Activated T-helper 17 cell treated with anti-CD3 and anti-CD28 coated beads, Interleukin-2, amount 50 U/mL, for 72 hours (primary cell): ENCODE measurements at regions not wholly inside any gene's neighbourhood (a gene's known extent, or its start where the extent isn't known, plus 50 kb on each side); places are given as distances from the start of the nearest gene placed in this dataset.

ENCODE experiments used
- ATAC-seq: fragments of 150-1000 bp; cut with Tn5 transposase; replicated peaks from 2 replicates; pipeline ENCODE4 v1.10.0; 2021; ENCODE audit warnings: mild to moderate bottlenecking, moderate library complexity
- H3K27ac Mint-ChIP-seq: one replicate; pipeline ENCODE4 v1.8.0; 2022; ENCODE audit warnings: mixed read lengths
- H3K27me3 Mint-ChIP-seq: one replicate; pipeline ENCODE4 v1.8.0; 2022; ENCODE audit warnings: mixed read lengths
- H3K36me3 Mint-ChIP-seq: one replicate; pipeline ENCODE4 v1.8.0; 2022; ENCODE audit warnings: low read depth, mild to moderate bottlenecking, mixed read lengths
- H3K4me1 Mint-ChIP-seq: one replicate; pipeline ENCODE4 v1.8.0; 2022; ENCODE audit warnings: mixed read lengths
- H3K4me3 Mint-ChIP-seq: one replicate; pipeline ENCODE4 v1.8.0; 2022; ENCODE audit warnings: mild to moderate bottlenecking, mixed read lengths
- H3K9me3 Mint-ChIP-seq: one replicate; pipeline ENCODE4 v1.8.0; 2022; ENCODE audit warnings: mixed read lengths

GRCh38 chr7:25870574-25870973, 281.4 kb upstream of the NFE2L3 start:
- Mint-ChIP-seq H3K9me3 (no peaks in the 10 kb centered on the region), H3K4me1 (no peaks in the 10 kb centered on the region), H3K4me3 (no peak overlapping the region), H3K27me3 (peaks cover 53% of the 10 kb centered on the region), H3K27ac (no peak overlapping the region), H3K36me3 (no peaks in the 10 kb centered on the region)
- ATAC-seq: no peak

- H3K4me1 Mint-ChIP-seq: no peaks in the 10 kb centered on the region
- peaks cover 47% of the 10 kb centered on the region for H3K27me3 Mint-ChIP-seq
- no peak for ATAC-seq
Observed at GRCh38 chr7:25876092-25876491, 275.9 kb upstream of the NFE2L3 start.

DNA sequence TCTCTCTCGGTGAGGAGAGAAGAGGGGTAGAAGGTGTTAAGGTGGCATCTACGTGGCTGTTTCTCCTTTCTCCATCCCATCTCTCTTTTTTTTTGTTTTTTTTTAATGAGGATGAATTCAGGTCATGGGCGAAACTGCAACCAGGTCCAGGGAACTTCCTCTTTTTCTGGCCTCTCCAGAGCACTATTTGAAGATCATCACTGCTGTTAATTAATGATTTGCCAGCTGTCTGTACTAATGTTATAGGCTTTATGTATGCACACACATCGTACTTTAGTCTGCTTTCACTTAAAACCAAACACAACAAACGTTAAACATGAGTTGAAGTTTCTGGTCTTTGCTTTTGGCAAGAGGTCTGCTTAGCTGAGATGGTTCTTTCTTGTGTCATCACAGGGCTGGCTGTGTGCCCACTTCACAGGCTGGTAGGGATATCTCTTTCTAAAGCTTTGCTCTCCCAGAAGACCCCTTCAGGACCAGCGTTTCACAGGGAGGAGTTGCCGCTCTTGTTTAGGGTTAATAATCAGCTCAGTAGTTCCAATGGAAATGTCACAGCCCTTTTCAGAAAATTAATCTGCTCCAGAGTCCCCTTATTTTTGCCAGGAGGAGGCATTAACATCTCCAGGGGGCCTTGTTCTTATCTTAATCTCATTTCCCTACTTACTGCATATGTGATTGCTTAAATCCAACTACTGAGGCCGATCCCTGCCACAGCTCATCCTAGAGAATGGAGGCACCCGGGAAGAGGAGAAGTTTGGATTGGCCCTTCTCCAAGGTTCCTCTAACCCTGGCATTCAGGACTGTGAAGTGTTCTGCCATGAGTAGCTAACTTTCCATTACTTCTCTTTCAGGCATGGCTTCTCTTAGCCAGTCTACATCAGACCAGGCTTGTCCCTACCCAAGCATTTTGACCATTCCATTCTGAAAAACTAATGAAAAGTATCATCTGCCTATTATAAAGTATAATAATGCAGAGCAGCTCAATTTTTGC, 273.9 kb upstream of the NFE2L3 start:
- Mint-ChIP-seq H3K36me3 (no peaks in the 10 kb centered on the region), H3K4me1 (no peaks in the 10 kb centered on the region), H3K9me3 (no peaks in the 10 kb centered on the region), H3K27ac (no peak overlapping the region), H3K4me3 (no peak overlapping the region), H3K27me3 (peaks cover 48% of the 10 kb centered on the region)
- ATAC-seq: no peak

More at GRCh38 chr7:25876092-25876491, 275.9 kb upstream of the NFE2L3 start:
- Mint-ChIP-seq H3K27ac (no peak overlapping the region), H3K4me3 (no peak overlapping the region), H3K36me3 (no peaks in the 10 kb centered on the region), H3K9me3 (no peaks in the 10 kb centered on the region)

DNA sequence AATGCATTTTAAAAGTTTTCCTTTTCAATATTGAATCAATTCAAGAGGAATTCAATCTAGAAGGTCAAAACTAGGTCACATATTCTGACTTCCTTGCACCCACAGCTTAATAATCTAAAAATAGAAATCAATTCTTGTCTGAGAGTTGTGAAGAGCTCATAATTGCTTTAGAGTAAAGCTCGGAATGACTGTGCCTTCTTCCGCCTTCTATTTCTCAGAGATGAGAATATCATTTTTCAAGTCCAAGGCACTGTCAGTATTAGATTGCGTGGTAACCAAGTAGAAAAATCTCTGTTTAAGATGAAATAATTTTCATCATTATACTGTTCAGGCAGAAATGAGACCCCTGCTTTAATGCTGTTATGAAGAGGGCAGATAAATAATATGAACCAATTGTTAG, 272.2 kb upstream of the NFE2L3 start:
- ATAC-seq: no peak
- H3K9me3 Mint-ChIP-seq: no peaks in the 10 kb centered on the region
- peaks cover 50% of the 10 kb centered on the region for H3K27me3 Mint-ChIP-seq
- no peak overlapping the region for H3K4me3 Mint-ChIP-seq
- no peaks in the 10 kb centered on the region for H3K4me1 Mint-ChIP-seq
- H3K27ac Mint-ChIP-seq: no peak overlapping the region
- H3K36me3 Mint-ChIP-seq: no peaks in the 10 kb centered on the region

- Mint-ChIP-seq H3K4me1 (no peaks in the 10 kb centered on the region), H3K36me3 (no peaks in the 10 kb centered on the region), H3K27ac (no peak overlapping the region), H3K27me3 (peaks cover 46% of the 10 kb centered on the region), H3K9me3 (no peaks in the 10 kb centered on the region), H3K4me3 (no peak overlapping the region)
- ATAC-seq: no peak
Observed at GRCh38 chr7:25881317-25882037, 270.5 kb upstream of the NFE2L3 start.

DNA sequence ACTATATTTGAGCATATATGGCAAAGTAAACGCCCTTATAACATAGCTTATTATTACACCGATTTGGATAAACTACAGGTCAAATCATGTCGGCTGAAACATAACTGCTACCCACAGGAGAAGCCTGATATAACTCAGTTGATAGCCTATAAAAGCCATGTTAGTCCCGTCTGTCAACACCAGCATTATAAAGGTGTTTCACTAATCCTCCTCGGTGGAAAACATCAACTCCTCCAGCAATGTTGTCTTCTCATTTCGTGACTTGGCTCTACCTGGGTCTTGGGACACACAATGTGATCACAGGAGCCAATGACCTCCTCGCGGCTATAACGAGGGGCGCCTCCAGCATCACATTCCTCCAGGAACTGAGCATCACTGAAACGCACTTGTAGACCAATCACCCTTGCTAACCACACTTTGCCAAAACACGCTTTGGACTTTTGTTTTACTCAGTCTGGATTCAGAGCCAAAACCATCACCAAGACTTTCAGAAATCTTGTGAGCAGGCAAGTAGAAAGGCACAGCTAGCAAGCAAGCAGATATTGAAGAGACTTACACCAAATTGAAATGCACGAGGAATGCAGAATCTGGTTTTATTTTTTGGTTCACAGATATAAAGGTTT, 269.7 kb upstream of the NFE2L3 start:
- peaks cover 38% of the 10 kb centered on the region for H3K27me3 Mint-ChIP-seq

GRCh38 chr7:25884265-25884828, 267.7 kb upstream of the NFE2L3 start:
- ATAC-seq: no peak
- Mint-ChIP-seq H3K4me3 (no peak overlapping the region), H3K36me3 (no peaks in the 10 kb centered on the region), H3K4me1 (no peaks in the 10 kb centered on the region), H3K27ac (no peak overlapping the region), H3K9me3 (no peaks in the 10 kb centered on the region), H3K27me3 (peaks cover 33% of the 10 kb centered on the region)

More for the DNA sequence above, 269.7 kb upstream of the NFE2L3 start:
- H3K36me3 Mint-ChIP-seq: no peaks in the 10 kb centered on the region
- ATAC-seq: no peak
- no peaks in the 10 kb centered on the region for H3K9me3 Mint-ChIP-seq
- no peaks in the 10 kb centered on the region for H3K4me1 Mint-ChIP-seq
- no peak overlapping the region for H3K4me3 Mint-ChIP-seq
- no peak overlapping the region for H3K27ac Mint-ChIP-seq

DNA sequence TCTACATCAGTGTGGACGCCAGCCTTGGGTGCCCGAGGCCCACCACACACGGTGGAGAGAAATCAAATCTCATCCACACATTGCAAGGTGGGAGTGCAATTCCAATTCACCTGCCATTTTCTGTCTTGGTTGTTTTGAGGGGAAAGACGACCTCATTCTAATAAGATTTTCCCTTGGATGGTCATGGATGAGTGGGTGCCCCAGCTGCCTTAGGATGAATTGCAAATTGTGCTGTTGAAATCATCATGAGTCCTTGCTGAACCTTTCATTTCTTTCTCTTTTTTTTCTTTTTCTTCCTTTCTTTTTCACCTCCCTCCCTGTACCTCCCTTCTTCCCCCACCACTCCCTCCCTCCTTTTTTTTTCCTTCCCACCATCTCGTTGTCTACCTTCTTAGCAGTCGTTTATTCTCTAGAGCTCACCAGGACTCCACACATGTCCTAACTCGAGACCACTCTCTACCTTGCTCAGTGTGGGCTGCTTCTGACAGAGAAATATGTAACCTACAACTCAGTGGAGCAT, 266.9 kb upstream of the NFE2L3 start:
- Mint-ChIP-seq H3K27ac (no peak overlapping the region), H3K4me1 (no peaks in the 10 kb centered on the region), H3K4me3 (no peak overlapping the region), H3K9me3 (no peaks in the 10 kb centered on the region), H3K36me3 (no peaks in the 10 kb centered on the region), H3K27me3 (peaks cover 38% of the 10 kb centered on the region)
- no peak for ATAC-seq

DNA sequence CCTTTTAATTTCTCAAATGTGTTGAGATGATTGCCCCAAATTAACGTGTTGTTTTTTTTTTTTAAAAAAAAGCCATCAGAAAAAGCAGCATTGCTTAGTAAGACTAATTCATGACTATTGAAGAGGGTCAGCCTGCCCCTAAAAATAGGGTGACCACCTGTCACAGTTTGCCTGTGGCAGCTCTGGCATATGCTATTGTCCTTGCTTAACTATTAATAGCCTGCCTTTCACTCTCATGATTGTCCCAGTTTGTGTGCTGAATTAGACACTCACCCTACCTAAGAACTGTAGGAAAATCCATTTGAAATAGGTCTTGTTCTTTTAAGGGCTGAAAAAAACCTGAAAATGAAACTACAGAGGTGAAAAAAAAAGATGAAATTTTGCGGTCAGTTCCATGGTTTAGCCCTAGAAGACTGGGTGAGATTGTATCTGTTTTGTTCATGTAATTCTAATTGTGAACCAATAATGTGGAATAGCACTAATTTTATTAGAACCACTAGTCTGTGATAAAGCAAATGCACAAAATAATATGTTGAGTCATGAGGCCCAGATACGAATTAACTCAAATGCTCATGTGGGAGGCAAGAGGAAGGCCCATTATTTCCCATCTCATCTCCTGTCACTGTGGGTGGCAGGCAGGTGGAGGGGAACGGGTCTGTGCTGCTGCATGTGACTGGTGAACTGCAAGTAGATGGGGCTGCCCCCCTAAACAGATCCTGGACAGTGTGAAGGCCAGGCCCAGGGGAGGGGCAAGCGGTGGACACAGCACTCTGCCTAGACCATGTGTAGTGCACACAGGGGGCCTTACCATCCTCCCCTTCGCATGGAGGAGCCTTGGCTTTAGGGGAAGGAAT, 265.4 kb upstream of the NFE2L3 start:
- Mint-ChIP-seq H3K9me3 (no peaks in the 10 kb centered on the region), H3K27me3 (peaks cover 35% of the 10 kb centered on the region), H3K4me1 (no peaks in the 10 kb centered on the region), H3K36me3 (no peaks in the 10 kb centered on the region), H3K27ac (no peak overlapping the region), H3K4me3 (no peak overlapping the region)
- no peak for ATAC-seq

- no peaks in the 10 kb centered on the region for H3K9me3 Mint-ChIP-seq
- ATAC-seq: no peak
- peaks cover 37% of the 10 kb centered on the region for H3K27me3 Mint-ChIP-seq
- H3K27ac Mint-ChIP-seq: no peak overlapping the region
- H3K4me1 Mint-ChIP-seq: no peaks in the 10 kb centered on the region
- no peak overlapping the region for H3K4me3 Mint-ChIP-seq
- no peaks in the 10 kb centered on the region for H3K36me3 Mint-ChIP-seq
Observed at GRCh38 chr7:25887266-25887665, 264.7 kb upstream of the NFE2L3 start.

GRCh38 chr7:25887795-25888559, 264.0 kb upstream of the NFE2L3 start:
- H3K27me3 Mint-ChIP-seq: peaks cover 33% of the 10 kb centered on the region
- no peak overlapping the region for H3K27ac Mint-ChIP-seq
- no peaks in the 10 kb centered on the region for H3K36me3 Mint-ChIP-seq
- no peak overlapping the region for H3K4me3 Mint-ChIP-seq
- ATAC-seq: no peak
- peaks cover 2% of the 10 kb centered on the region for H3K4me1 Mint-ChIP-seq
- H3K9me3 Mint-ChIP-seq: no peaks in the 10 kb centered on the region

- no peak overlapping the region for H3K27ac Mint-ChIP-seq
- no peak overlapping the region for H3K4me3 Mint-ChIP-seq
- no peak for ATAC-seq
- no peaks in the 10 kb centered on the region for H3K36me3 Mint-ChIP-seq
- peaks cover 11% of the 10 kb centered on the region for H3K4me1 Mint-ChIP-seq
- no peaks in the 10 kb centered on the region for H3K9me3 Mint-ChIP-seq
- H3K27me3 Mint-ChIP-seq: peaks cover 20% of the 10 kb centered on the region
Observed at GRCh38 chr7:25889765-25890164, 262.2 kb upstream of the NFE2L3 start.

- Mint-ChIP-seq H3K36me3 (no peaks in the 10 kb centered on the region), H3K27me3 (peaks cover 15% of the 10 kb centered on the region), H3K4me3 (no peak overlapping the region), H3K9me3 (no peaks in the 10 kb centered on the region), H3K27ac (no peak overlapping the region), H3K4me1 (peaks cover 17% of the 10 kb centered on the region)
- ATAC-seq: no peak
Observed at GRCh38 chr7:25891591-25891990, 260.4 kb upstream of the NFE2L3 start.
